GM12891 (cell line): ENCODE measurements at regions not wholly inside any gene's neighbourhood (a gene's known extent, or its start where the extent isn't known, plus 50 kb on each side); places are given as distances from the start of the nearest gene placed in this dataset.

Experiments
- DNase-seq: peaks from one replicate; pipeline ENCODE4 v3.0.0; 2011; ENCODE audit warnings: low spot score; ENCODE audit not compliant: insufficient read length
- FAIRE-seq: peaks from 2 replicates; lab custom pipeline; 2011; peaks lifted over from hg19 to GRCh38; lab: Jason Lieb, UNC
- PAX5 ChIP-seq: IDR thresholded peaks from 2 replicates; pipeline ENCODE4 v1.6.1; 2011; ENCODE audit warnings: low read length, moderate library complexity, mild to moderate bottlenecking; ENCODE audit not compliant: insufficient read depth, severe bottlenecking
- POLR2A ChIP-seq: IDR thresholded peaks from 2 replicates; pipeline ENCODE4 v1.6.1; 2011; ENCODE audit warnings: low read depth, low read length, control low read depth
- POLR2AphosphoS5 ChIP-seq: IDR thresholded peaks from 2 replicates; pipeline ENCODE4 v1.6.1; 2011; ENCODE audit warnings: low read depth, low read length, control low read depth
- POU2F2 ChIP-seq: IDR thresholded peaks from 2 replicates; pipeline ENCODE4 v1.6.1; 2011; ENCODE audit warnings: low read depth, mild to moderate bottlenecking, control low read depth, low read length, moderate library complexity
- SPI1 ChIP-seq: IDR thresholded peaks from 2 replicates; pipeline ENCODE4 v1.6.1; 2011; ENCODE audit warnings: low read depth, low read length, control low read depth
- TAF1 ChIP-seq: IDR thresholded peaks from 2 replicates; pipeline ENCODE4 v1.6.1; 2011; ENCODE audit warnings: low read depth, low read length, control low read depth

DNA sequence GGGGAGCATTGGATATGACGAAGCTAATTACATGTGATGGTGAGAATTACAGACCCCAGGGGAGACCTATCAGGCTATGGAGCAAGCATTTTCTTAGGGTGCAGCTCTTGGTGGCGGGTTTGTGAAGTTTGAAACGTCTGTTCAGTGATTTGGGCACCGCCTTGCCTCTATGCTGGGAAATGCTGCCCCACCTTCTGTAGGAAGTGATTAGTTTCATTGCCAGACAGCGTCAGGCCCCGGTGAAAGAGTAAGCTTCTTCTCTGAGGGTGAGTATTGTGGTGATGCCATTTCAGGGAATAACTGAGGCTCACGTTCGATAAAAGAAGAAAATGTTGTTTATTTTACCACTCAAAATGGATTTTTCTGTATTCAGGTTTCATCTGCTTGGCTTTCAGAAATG lies 186.2 kb upstream of the CDH2 start:
- no peak for FAIRE-seq
- DNase-seq: no peak
- TF ChIP-seq SPI1 (no peak), PAX5 (no peak), TAF1 (no peak), POLR2AphosphoS5 (no peak), POU2F2 (no peak), POLR2A (no peak)

DNA sequence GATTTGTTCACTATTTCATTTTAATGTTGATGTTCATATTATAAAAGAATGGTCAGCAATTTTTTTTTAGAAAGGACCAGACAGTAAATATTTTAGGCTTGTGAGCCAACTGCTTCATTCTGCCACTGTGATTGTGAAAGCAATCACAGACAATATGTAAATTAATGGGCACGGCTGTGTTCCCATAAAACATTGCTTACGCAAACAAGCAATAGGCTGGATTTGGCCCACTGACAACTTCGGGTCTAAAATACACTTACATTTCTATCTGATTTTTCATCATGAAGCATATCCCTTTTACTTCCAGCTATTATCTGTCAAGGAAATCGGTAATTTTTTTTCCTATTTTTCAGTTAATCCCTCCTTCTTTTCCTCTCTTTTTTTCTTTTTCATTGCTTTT lies 182.2 kb upstream of the CDH2 start:
- no peak for TF ChIP-seq SPI1
- no peak for TF ChIP-seq PAX5
- TF ChIP-seq POLR2A: no peak
- no peak for TF ChIP-seq POU2F2
- no peak for TF ChIP-seq TAF1
- TF ChIP-seq POLR2AphosphoS5: no peak
- FAIRE-seq (no peak), DNase-seq (no peak)

DNA sequence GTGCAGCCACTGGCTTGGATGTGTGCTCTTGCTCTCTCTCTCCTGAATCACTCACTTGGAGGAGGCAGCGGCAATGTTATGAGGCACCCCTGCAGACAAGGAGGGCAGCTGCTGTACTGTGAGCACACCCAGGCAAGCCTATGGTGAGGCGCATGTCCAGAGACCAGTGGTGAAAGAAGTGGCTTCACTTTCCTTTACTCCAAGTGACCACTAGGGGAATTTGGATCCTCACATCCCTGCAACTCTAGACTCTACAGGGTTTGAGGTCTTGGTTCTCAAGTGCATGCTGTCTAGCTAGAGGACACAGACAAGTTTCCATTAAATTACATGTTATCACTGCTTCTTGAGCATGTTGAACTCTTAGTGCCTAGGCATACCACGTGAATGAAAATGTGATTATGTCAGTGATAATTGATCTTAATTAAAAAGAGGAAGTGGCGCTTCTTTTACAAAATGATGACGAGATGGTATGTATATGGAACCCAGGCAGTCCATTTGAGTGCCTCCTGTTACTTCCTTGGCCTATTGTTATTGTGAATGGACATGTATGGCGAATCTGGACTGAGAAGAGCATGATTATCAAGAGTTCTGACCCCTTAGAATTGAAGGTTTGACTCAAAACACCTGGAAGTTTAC lies 181.0 kb upstream of the CDH2 start:
- DNase-seq: no peak
- TF ChIP-seq PAX5: no peak
- no peak for TF ChIP-seq POU2F2
- no peak for TF ChIP-seq POLR2AphosphoS5
- TF ChIP-seq TAF1: no peak
- peak; percentile 64 for TF ChIP-seq SPI1
- no peak for FAIRE-seq

DNA sequence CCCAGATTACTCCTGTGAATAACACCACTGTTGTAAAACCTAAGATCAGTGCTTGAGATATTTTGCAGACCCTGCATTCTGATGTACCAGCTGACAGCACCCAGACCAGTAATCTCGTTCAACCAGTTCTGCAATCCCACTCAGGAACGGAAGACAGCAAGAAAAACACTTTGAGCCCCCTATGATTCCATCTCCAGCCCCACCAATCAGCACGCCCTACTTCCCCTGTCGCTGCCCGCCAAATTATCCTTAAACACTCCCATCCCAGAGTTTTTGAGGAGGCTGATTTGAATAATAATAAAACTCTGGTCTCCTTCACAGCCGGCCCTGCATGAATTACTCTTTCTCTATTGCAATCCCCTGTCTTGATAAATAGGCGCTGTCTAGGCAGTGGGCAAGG lies 173.9 kb upstream of the CDH2 start:
- FAIRE-seq: no peak
- no peak for DNase-seq

DNA sequence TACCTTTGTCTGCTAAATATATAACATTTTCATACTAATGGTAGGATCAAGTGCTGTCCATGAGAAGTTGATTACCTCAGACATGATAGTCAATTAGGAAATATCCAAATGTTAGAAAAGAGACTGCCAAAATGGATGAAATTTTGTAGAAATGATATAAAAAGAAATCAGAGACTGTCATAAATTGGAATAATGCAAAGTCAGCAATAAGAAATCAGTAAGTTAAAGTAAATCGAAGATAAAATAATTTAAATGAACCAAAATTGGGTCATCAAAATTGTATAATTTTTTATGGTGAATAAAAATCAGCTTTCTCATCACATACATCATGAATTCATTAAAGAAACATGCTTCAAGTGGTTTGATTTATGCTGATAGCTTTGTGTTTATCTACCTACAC lies 165.3 kb upstream of the CDH2 start:
- TF ChIP-seq POLR2A (no peak), POLR2AphosphoS5 (no peak), TAF1 (no peak), SPI1 (no peak), POU2F2 (no peak), PAX5 (no peak)
- FAIRE-seq (no peak), DNase-seq (no peak)

More for the DNA sequence above, 173.9 kb upstream of the CDH2 start:
- TF ChIP-seq POLR2A: no peak
- TF ChIP-seq POLR2AphosphoS5: no peak
- no peak for TF ChIP-seq SPI1
- TF ChIP-seq POU2F2: no peak
- TF ChIP-seq TAF1: no peak
- no peak for TF ChIP-seq PAX5

DNA sequence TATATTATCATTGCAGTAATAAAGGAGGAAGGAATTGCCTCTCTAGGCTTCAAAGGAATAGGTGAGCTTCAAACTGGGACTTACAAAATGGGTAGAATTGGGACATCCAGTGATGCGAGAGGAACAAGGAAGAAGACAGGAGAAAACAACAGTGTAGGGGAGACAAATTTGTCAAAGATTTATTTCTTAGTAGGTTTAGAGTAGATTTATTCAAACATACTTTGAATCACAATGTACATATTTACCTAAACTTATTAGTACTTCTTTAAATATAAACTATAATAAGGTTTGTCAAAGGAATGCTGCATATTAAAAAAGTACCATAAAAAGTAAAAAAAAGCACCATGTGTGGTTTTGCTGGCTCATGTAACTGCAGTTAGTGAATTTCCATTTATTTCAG lies 161.4 kb upstream of the CDH2 start:
- DNase-seq (no peak), FAIRE-seq (no peak)
- TF ChIP-seq TAF1 (no peak), POLR2A (no peak), SPI1 (no peak), POU2F2 (no peak), PAX5 (no peak), POLR2AphosphoS5 (no peak)

GRCh38 chr18:28334516-28334915 lies 157.6 kb upstream of the CDH2 start:
- FAIRE-seq: no peak

DNA sequence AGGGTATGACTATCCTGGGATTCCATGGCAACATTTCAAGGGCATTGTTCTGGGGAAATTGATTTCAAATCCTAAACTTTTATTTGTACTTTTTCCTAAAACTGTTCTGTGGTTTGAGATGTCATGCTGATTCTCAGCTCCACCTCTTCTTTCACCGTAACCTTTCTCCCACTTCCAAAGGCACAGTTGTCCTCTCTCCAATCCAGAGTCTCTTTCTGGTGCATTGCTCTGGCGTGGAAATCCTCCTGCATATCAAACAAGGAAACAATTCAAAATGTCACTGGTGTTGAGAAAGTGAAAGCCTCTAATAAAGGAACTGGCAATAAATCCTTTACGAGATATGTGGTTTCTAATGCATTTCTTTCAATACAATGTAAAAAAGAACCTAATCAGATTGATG lies 155.1 kb upstream of the CDH2 start:
- no peak for TF ChIP-seq TAF1
- TF ChIP-seq PAX5: no peak
- no peak for TF ChIP-seq POLR2AphosphoS5
- TF ChIP-seq POLR2A: no peak
- TF ChIP-seq POU2F2: no peak
- no peak for TF ChIP-seq SPI1
- no peak for FAIRE-seq
- no peak for DNase-seq

More at GRCh38 chr18:28334516-28334915, 157.6 kb upstream of the CDH2 start:
- no peak for DNase-seq
- TF ChIP-seq TAF1 (no peak), POLR2A (no peak), POLR2AphosphoS5 (no peak), POU2F2 (no peak), SPI1 (no peak)

DNA sequence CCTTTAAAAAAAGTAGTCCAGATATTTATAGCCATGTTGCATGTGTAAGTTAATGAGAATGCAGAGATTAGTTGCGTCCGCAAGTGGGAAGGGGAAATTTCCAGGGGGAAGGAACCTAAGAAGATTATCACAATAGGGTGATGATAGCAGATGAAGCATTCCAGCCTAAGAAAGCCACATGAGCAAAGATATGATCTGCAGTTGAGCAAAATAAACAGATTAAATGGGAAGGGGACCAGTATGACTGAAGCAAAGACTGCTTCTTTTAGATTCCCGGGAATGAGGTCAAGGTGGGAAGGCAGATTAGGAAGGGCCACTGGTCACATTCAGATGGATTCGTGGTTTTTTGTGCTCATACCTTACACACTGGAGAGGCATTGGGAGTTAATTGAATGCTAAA lies 154.6 kb upstream of the CDH2 start:
- FAIRE-seq (no peak), DNase-seq (no peak)
- TF ChIP-seq TAF1 (no peak), POU2F2 (no peak), PAX5 (no peak)

GRCh38 chr18:28313602-28314001 lies 136.7 kb upstream of the CDH2 start:
- FAIRE-seq (no peak), DNase-seq (no peak)
- no peak for TF ChIP-seq POLR2A
- TF ChIP-seq TAF1: no peak
- no peak for TF ChIP-seq POLR2AphosphoS5
- TF ChIP-seq POU2F2: no peak
- no peak for TF ChIP-seq PAX5
- TF ChIP-seq SPI1: no peak
